ENCODE measurements at regions not wholly inside any gene's neighbourhood (a gene's known extent, or its start where the extent isn't known, plus 50 kb on each side); places are given as distances from the start of the nearest gene placed in this dataset.

DNA sequence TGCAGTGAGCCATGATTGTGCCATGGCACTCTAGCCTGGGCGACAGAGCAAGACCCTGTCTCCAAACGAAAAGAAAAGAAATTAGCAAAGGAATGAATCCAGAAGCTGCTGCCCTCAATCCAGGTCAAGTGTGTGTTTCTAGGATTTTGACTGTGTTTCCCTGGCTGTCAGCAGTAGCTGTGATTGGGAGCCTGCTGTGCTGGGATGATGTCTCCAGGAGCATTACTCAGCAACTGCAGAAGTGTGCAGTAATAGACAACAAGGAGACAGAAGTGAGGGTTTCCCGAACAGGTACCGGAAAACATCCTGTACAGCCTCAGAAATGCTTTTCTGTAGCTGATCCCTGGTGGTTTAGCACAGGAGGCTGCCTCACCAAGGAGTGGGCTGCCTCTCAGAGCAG is 492.5 kb downstream of the FUT8 start (continued):
- TF ChIP-seq, protein P1, sequence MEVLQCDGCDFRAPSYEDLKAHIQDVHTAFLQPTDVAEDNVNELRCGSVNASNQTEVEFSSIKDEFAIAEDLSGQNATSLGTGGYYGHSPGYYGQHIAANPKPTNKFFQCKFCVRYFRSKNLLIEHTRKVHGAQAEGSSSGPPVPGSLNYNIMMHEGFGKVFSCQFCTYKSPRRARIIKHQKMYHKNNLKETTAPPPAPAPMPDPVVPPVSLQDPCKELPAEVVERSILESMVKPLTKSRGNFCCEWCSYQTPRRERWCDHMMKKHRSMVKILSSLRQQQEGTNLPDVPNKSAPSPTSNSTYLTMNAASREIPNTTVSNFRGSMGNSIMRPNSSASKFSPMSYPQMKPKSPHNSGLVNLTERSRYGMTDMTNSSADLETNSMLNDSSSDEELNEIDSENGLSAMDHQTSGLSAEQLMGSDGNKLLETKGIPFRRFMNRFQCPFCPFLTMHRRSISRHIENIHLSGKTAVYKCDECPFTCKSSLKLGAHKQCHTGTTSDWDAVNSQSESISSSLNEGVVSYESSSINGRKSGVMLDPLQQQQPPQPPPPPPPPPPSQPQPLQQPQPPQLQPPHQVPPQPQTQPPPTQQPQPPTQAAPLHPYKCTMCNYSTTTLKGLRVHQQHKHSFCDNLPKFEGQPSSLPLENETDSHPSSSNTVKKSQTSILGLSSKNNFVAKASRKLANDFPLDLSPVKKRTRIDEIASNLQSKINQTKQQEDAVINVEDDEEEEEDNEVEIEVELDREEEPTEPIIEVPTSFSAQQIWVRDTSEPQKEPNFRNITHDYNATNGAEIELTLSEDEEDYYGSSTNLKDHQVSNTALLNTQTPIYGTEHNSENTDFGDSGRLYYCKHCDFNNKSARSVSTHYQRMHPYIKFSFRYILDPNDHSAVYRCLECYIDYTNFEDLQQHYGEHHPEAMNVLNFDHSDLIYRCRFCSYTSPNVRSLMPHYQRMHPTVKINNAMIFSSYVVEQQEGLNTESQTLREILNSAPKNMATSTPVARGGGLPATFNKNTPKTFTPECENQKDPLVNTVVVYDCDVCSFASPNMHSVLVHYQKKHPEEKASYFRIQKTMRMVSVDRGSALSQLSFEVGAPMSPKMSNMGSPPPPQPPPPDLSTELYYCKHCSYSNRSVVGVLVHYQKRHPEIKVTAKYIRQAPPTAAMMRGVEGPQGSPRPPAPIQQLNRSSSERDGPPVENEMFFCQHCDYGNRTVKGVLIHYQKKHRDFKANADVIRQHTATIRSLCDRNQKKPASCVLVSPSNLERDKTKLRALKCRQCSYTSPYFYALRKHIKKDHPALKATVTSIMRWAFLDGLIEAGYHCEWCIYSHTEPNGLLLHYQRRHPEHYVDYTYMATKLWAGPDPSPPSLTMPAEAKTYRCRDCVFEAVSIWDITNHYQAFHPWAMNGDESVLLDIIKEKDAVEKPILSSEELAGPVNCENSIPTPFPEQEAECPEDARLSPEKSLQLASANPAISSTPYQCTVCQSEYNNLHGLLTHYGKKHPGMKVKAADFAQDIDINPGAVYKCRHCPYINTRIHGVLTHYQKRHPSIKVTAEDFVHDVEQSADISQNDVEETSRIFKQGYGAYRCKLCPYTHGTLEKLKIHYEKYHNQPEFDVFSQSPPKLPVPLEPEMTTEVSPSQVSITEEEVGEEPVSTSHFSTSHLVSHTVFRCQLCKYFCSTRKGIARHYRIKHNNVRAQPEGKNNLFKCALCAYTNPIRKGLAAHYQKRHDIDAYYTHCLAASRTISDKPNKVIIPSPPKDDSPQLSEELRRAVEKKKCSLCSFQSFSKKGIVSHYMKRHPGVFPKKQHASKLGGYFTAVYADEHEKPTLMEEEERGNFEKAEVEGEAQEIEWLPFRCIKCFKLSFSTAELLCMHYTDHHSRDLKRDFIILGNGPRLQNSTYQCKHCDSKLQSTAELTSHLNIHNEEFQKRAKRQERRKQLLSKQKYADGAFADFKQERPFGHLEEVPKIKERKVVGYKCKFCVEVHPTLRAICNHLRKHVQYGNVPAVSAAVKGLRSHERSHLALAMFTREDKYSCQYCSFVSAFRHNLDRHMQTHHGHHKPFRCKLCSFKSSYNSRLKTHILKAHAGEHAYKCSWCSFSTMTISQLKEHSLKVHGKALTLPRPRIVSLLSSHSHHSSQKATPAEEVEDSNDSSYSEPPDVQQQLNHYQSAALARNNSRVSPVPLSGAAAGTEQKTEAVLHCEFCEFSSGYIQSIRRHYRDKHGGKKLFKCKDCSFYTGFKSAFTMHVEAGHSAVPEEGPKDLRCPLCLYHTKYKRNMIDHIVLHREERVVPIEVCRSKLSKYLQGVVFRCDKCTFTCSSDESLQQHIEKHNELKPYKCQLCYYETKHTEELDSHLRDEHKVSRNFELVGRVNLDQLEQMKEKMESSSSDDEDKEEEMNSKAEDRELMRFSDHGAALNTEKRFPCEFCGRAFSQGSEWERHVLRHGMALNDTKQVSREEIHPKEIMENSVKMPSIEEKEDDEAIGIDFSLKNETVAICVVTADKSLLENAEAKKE (CRISPR knock-in tag; IDR thresholded peaks at IDR 0.05), result no peak
- TF ChIP-seq EZH2phosphoT487 (IDR thresholded peaks at IDR 0.05; ENCODE audit: unreplicated experiment) (no peak), STAT1 (IDR thresholded peaks at IDR 0.05; ENCODE audit: unreplicated experiment) (no peak), NANOG (IDR thresholded peaks at IDR 0.05; ENCODE audit: borderline replicate concordance) (no peak)

DNA sequence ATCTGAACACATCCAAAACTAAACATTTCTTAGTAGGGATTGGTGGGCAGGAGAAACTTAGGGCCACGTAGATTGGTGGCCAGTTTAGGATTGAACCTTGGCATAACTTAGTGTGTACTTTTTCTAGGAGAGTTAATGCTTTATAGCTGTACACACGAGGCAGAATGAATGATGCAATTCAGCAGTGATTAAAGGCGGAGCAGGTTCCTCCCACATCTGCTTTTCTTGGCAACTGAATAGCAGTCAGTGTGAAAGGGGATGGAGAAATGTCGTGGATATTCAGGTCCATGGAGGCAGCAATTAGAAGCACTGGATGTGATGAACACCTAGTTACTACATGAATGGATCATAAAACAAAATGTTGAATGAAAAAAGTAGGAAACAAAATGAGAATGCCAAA is 493.8 kb downstream of the FUT8 start:
- no peaks in the 10 kb centered on the region for H3K27me3 ChIP-seq (ENCODE audit: insufficient read depth)
- Mint-ChIP-seq H3K9me3 (peaks cover 16% of the 10 kb centered on the region), H3K36me3 (ENCODE audit: low read depth) (peaks cover 3% of the 10 kb centered on the region), H3K27me3 (ENCODE audit: insufficient read depth, low read depth, poor library complexity) (peaks cover 11% of the 10 kb centered on the region), H3K4me3 (no peak overlapping the region), H3K27ac (no peak overlapping the region), H3K4me1 (peaks cover 11% of the 10 kb centered on the region; the same call in 2 of the 3 replicates)
- no peaks in the 10 kb centered on the region for H3K4me1 ChIP-seq (ENCODE audit: insufficient read depth)
- no peak for DNase-seq (ENCODE audit: low spot score)
- H3F3A ChIP-seq (replicated peaks; ENCODE audit: low read depth), result no peaks in the 10 kb centered on the region
- H3K9me2 ChIP-seq (ENCODE audit: insufficient read depth), result peaks cover 4% of the 10 kb centered on the region; the same call in 1 of the 2 replicates
- no peak overlapping the region for H3K27ac ChIP-seq (ENCODE audit: low read depth)
- H3K79me2 ChIP-seq (replicated peaks; ENCODE audit: insufficient read depth), result no peaks in the 10 kb centered on the region
- H3K4me2 ChIP-seq, result no peak overlapping the region
- no peak for ATAC-seq
- no peak overlapping the region for H2AFZ ChIP-seq
- H4K20me1 ChIP-seq (replicated peaks; ENCODE audit: insufficient read depth), result no peaks in the 10 kb centered on the region
- 0 out of 2 replicates have a peak, but pooled peaks cover 3% of the 10 kb centered on the region for H3K36me3 ChIP-seq (ENCODE audit: insufficient read depth)
- no peak for TF ChIP-seq POLR2AphosphoS5 (IDR thresholded peaks at IDR 0.05; ENCODE audit: low read depth)
- TF ChIP-seq, protein P2, sequence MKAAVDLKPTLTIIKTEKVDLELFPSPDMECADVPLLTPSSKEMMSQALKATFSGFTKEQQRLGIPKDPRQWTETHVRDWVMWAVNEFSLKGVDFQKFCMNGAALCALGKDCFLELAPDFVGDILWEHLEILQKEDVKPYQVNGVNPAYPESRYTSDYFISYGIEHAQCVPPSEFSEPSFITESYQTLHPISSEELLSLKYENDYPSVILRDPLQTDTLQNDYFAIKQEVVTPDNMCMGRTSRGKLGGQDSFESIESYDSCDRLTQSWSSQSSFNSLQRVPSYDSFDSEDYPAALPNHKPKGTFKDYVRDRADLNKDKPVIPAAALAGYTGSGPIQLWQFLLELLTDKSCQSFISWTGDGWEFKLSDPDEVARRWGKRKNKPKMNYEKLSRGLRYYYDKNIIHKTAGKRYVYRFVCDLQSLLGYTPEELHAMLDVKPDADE (IDR thresholded peaks at IDR 0.05), result no peak
- TF ChIP-seq, protein P3, sequence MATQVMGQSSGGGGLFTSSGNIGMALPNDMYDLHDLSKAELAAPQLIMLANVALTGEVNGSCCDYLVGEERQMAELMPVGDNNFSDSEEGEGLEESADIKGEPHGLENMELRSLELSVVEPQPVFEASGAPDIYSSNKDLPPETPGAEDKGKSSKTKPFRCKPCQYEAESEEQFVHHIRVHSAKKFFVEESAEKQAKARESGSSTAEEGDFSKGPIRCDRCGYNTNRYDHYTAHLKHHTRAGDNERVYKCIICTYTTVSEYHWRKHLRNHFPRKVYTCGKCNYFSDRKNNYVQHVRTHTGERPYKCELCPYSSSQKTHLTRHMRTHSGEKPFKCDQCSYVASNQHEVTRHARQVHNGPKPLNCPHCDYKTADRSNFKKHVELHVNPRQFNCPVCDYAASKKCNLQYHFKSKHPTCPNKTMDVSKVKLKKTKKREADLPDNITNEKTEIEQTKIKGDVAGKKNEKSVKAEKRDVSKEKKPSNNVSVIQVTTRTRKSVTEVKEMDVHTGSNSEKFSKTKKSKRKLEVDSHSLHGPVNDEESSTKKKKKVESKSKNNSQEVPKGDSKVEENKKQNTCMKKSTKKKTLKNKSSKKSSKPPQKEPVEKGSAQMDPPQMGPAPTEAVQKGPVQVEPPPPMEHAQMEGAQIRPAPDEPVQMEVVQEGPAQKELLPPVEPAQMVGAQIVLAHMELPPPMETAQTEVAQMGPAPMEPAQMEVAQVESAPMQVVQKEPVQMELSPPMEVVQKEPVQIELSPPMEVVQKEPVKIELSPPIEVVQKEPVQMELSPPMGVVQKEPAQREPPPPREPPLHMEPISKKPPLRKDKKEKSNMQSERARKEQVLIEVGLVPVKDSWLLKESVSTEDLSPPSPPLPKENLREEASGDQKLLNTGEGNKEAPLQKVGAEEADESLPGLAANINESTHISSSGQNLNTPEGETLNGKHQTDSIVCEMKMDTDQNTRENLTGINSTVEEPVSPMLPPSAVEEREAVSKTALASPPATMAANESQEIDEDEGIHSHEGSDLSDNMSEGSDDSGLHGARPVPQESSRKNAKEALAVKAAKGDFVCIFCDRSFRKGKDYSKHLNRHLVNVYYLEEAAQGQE (IDR thresholded peaks at IDR 0.05; ENCODE audit: unreplicated experiment), result no peak
- no peak overlapping the region for H3K4me3 ChIP-seq
